ENCODE measurements at regions not wholly inside any gene's neighbourhood (a gene's known extent, or its start where the extent isn't known, plus 50 kb on each side); places are given as distances from the start of the nearest gene placed in this dataset.

DNA sequence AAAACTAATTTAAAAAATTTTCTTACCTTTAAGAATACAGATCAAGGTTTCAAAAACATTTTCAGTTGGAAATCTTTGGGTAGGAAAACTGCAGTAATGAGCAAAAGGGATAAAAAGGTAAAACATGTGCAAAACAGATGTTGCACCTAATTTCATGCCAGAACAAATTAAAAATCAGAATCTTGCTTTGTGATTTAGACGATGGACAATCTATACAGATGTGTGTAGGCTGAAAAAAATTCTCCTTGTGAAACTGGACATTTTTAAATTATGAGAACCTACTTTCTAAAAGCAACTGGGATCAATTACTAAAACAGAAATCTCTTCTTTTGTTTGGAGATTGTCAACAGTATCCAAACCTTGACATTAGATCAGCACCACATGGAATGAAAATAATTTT lies 183.2 kb upstream of the ITGA4 start:
- Histone ChIP-seq H3K27me3 (ENCODE audit: low read depth, low read length) (no peaks in the 10 kb centered on the region), H3K9me3 (ENCODE audit: insufficient read depth, low read length) (no peaks in the 10 kb centered on the region), H3K36me3 (replicated peaks; ENCODE audit: low read depth, low read length) (no peaks in the 10 kb centered on the region), H2AFZ (ENCODE audit: low read depth, low read length) (no peak overlapping the region), H4K20me1 (ENCODE audit: insufficient read depth, low read length) (no peaks in the 10 kb centered on the region), H3K27ac (ENCODE audit: low read length) (no peak overlapping the region), H3K4me2 (ENCODE audit: low read length) (no peak overlapping the region), H3K79me2 (ENCODE audit: low read length) (no peaks in the 10 kb centered on the region), H3K4me3 (ENCODE audit: low read length) (no peak overlapping the region), H3K9ac (ENCODE audit: low read length) (no peak overlapping the region), H3K4me1 (ENCODE audit: low read length) (no peaks in the 10 kb centered on the region)
- TF ChIP-seq, protein P1, sequence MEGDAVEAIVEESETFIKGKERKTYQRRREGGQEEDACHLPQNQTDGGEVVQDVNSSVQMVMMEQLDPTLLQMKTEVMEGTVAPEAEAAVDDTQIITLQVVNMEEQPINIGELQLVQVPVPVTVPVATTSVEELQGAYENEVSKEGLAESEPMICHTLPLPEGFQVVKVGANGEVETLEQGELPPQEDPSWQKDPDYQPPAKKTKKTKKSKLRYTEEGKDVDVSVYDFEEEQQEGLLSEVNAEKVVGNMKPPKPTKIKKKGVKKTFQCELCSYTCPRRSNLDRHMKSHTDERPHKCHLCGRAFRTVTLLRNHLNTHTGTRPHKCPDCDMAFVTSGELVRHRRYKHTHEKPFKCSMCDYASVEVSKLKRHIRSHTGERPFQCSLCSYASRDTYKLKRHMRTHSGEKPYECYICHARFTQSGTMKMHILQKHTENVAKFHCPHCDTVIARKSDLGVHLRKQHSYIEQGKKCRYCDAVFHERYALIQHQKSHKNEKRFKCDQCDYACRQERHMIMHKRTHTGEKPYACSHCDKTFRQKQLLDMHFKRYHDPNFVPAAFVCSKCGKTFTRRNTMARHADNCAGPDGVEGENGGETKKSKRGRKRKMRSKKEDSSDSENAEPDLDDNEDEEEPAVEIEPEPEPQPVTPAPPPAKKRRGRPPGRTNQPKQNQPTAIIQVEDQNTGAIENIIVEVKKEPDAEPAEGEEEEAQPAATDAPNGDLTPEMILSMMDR (IDR thresholded peaks at IDR 0.05; ENCODE audit: low read depth, low read length) = no peak
- TF ChIP-seq EZH2phosphoT487 (IDR thresholded peaks at IDR 0.05; ENCODE audit: low read depth) = no peak

- Histone ChIP-seq H3K4me1 (ENCODE audit: low read length) (no peaks in the 10 kb centered on the region), H3K27me3 (ENCODE audit: low read depth, low read length) (no peaks in the 10 kb centered on the region), H2AFZ (ENCODE audit: low read depth, low read length) (no peak overlapping the region), H3K9ac (ENCODE audit: low read length) (no peak overlapping the region), H3K4me2 (ENCODE audit: low read length) (no peak overlapping the region), H3K4me3 (ENCODE audit: low read length) (no peak overlapping the region), H4K20me1 (ENCODE audit: insufficient read depth, low read length) (no peaks in the 10 kb centered on the region), H3K9me3 (ENCODE audit: insufficient read depth, low read length) (no peaks in the 10 kb centered on the region), H3K36me3 (replicated peaks; ENCODE audit: low read depth, low read length) (no peaks in the 10 kb centered on the region), H3K27ac (ENCODE audit: low read length) (no peak overlapping the region), H3K79me2 (ENCODE audit: low read length) (no peaks in the 10 kb centered on the region)
- no peak for TF ChIP-seq EZH2phosphoT487 (IDR thresholded peaks at IDR 0.05; ENCODE audit: low read depth)
- TF ChIP-seq, protein P1 (IDR thresholded peaks at IDR 0.05; ENCODE audit: low read depth, low read length) = no peak
These were observed 181.5 kb upstream of the ITGA4 start for GRCh38 chr2:181275643-181276070.

- no peaks in the 10 kb centered on the region for H3K9me3 ChIP-seq (ENCODE audit: insufficient read depth, low read length)
- no peak overlapping the region for H3K9ac ChIP-seq (ENCODE audit: low read length)
- H2AFZ ChIP-seq (ENCODE audit: low read depth, low read length) = no peak overlapping the region
- H3K79me2 ChIP-seq (ENCODE audit: low read length) = no peaks in the 10 kb centered on the region
- H3K27ac ChIP-seq (ENCODE audit: low read length) = no peak overlapping the region
- H3K36me3 ChIP-seq (replicated peaks; ENCODE audit: low read depth, low read length) = no peaks in the 10 kb centered on the region
- H3K27me3 ChIP-seq (ENCODE audit: low read depth, low read length) = no peaks in the 10 kb centered on the region
- H3K4me1 ChIP-seq (ENCODE audit: low read length) = no peaks in the 10 kb centered on the region
- H4K20me1 ChIP-seq (ENCODE audit: insufficient read depth, low read length) = no peaks in the 10 kb centered on the region
- no peak overlapping the region for H3K4me2 ChIP-seq (ENCODE audit: low read length)
- H3K4me3 ChIP-seq (ENCODE audit: low read length) = no peak overlapping the region
- TF ChIP-seq, protein P1 (IDR thresholded peaks at IDR 0.05; ENCODE audit: low read depth, low read length) = no peak
- TF ChIP-seq EZH2phosphoT487 (IDR thresholded peaks at IDR 0.05; ENCODE audit: low read depth) = no peak
These were observed 175.9 kb upstream of the ITGA4 start for GRCh38 chr2:181281206-181281832.

GRCh38 chr2:181285116-181285515 lies 172.1 kb upstream of the ITGA4 start:
- no peaks in the 10 kb centered on the region for H3K27me3 ChIP-seq (ENCODE audit: low read depth, low read length)
- H3K27ac ChIP-seq (ENCODE audit: low read length) = no peak overlapping the region
- H3K9ac ChIP-seq (ENCODE audit: low read length) = no peak overlapping the region
- TF ChIP-seq EZH2phosphoT487 (IDR thresholded peaks at IDR 0.05; ENCODE audit: low read depth) = no peak
- TF ChIP-seq, protein P1 (IDR thresholded peaks at IDR 0.05; ENCODE audit: low read depth, low read length) = no peak
- H4K20me1 ChIP-seq (ENCODE audit: insufficient read depth, low read length) = no peaks in the 10 kb centered on the region
- no peaks in the 10 kb centered on the region for H3K4me1 ChIP-seq (ENCODE audit: low read length)
- no peaks in the 10 kb centered on the region for H3K79me2 ChIP-seq (ENCODE audit: low read length)
- no peak overlapping the region for H3K4me2 ChIP-seq (ENCODE audit: low read length)
- no peak overlapping the region for H3K4me3 ChIP-seq (ENCODE audit: low read length)
- no peaks in the 10 kb centered on the region for H3K9me3 ChIP-seq (ENCODE audit: insufficient read depth, low read length)
- no peak overlapping the region for H2AFZ ChIP-seq (ENCODE audit: low read depth, low read length)
- no peaks in the 10 kb centered on the region for H3K36me3 ChIP-seq (replicated peaks; ENCODE audit: low read depth, low read length)
